ENCODE measurements at regions not wholly inside any gene's neighbourhood (a gene's known extent, or its start where the extent isn't known, plus 50 kb on each side); places are given as distances from the start of the nearest gene placed in this dataset.

GRCh38 chr19:29283366-29283765 is 70.4 kb upstream of the UQCRFS1 start:
- Histone ChIP-seq H4K91ac (replicated peaks; ENCODE audit: insufficient read length, low read length) (no peak overlapping the region), H2BK5ac (ENCODE audit: low read depth, low read length) (no peak overlapping the region), H3K27me3 (replicated peaks in 1 of 4; ENCODE audit: control insufficient read depth in 3 of 4, extremely low read depth in 1 of 4, insufficient read depth in 3 of 4, low read length in 3 of 4) (no peaks in the 10 kb centered on the region; a peak in 1 of 7 replicates), H3K9ac (replicated peaks in 1 of 4; ENCODE audit: extremely low read depth in 1 of 4, low read depth in 3 of 4, low read length in 3 of 4) (no peak overlapping the region), H3K4me2 (ENCODE audit: insufficient read depth in 1 of 2, low read depth in 2 of 2, low read length in 2 of 2) (no peak overlapping the region), H3K4me3 (ENCODE audit: extremely low read depth in 1 of 4, insufficient read depth in 2 of 4, low read depth in 3 of 4, low read length in 4 of 4) (no peak overlapping the region), H3K14ac (ENCODE audit: insufficient read length) (no peak overlapping the region), H4K20me1 (replicated peaks in 1 of 2; ENCODE audit: control insufficient read depth in 1 of 2, insufficient read depth in 2 of 2, low read length in 2 of 2) (no peaks in the 10 kb centered on the region), H2BK20ac (ENCODE audit: low read length) (no peak overlapping the region), H3K36me3 (ENCODE audit: control insufficient read depth in 2 of 4, insufficient read depth in 4 of 4, low read length in 3 of 4) (no peaks in the 10 kb centered on the region), H4K5ac (ENCODE audit: insufficient read length, low read depth, low read length) (no peak overlapping the region), H3K23me2 (ENCODE audit: low read depth, low read length) (no peaks in the 10 kb centered on the region), H3K27ac (ENCODE audit: low read depth, low read length) (no peak overlapping the region), H2BK120ac (replicated peaks; ENCODE audit: low read depth, low read length) (no peak overlapping the region), H3K79me1 (ENCODE audit: low read depth, low read length) (no peaks in the 10 kb centered on the region), H3K4ac (replicated peaks; ENCODE audit: insufficient read length, low read depth, low read length) (no peak overlapping the region), H2BK12ac (ENCODE audit: low read depth, low read length) (no peak overlapping the region), H3K56ac (replicated peaks; ENCODE audit: insufficient read length, low read depth, low read length) (no peak overlapping the region), H3K9me3 (ENCODE audit: insufficient read depth in 2 of 2, low read depth in 1 of 2, low read length in 1 of 2) (no peaks in the 10 kb centered on the region), H3K79me2 (ENCODE audit: control insufficient read depth in 1 of 2, insufficient read depth in 2 of 2, low read length in 2 of 2) (no peaks in the 10 kb centered on the region), H2AK5ac (ENCODE audit: low read depth, low read length) (no peak overlapping the region), H3K4me1 (replicated peaks in 1 of 4; ENCODE audit: control insufficient read depth in 3 of 4, insufficient read depth in 4 of 4, low read length in 3 of 4) (peaks cover 0 to 2% (median 0%) of the 10 kb centered on the region in 4 experiments; a peak in 3 of 7 replicates), H2BK15ac (ENCODE audit: low read length) (0 out of 2 replicates have a peak overlapping the region, but pooled peaks have one; percentile 10), H3K23ac (ENCODE audit: insufficient read length) (no peak overlapping the region), H2AFZ (ENCODE audit: low read length) (no peak overlapping the region), H4K8ac (ENCODE audit: extremely low read depth, insufficient read depth, low read length) (no peak overlapping the region), H3K18ac (ENCODE audit: extremely low read depth, low read length) (no peak overlapping the region)
- 94% methylated on average over 3 of the region's 3 CpGs; no CpG with 5 or more reads in 1 of the 2 experiments for WGBS, 2 experiments (ENCODE audit: extremely low coverage in 1 of 2, insufficient coverage in 1 of 2, insufficient read length in 1 of 2, insufficient replicate concordance in 2 of 2, low coverage in 1 of 2, low lambda C conversion rate in 2 of 2, missing lambda C conversion rate in 1 of 2)
- DNase-seq (ENCODE audit: low read depth in 1 of 2, low spot score in 2 of 2) (no peak), FAIRE-seq (no peak)
- ChIA-PET POLR2A (ENCODE audit: partially characterized antibody) (no interaction called here), CTCF (ENCODE audit: partially characterized antibody) (interaction anchor here (0.9 to 1.6 kb wide), 3 partner anchors 15 to 244 kb away, joined by 3 to 6 read pairs (median 3); no protein-coding TSS in a partner anchor)
- no peak for TF ChIP-seq ASH2L (IDR thresholded peaks at IDR 0.05; ENCODE audit: low read length)
- TF ChIP-seq BRCA1 (IDR thresholded peaks at IDR 0.05; ENCODE audit: low read depth, low read length): no peak
- no peak for TF ChIP-seq ZNF274 (IDR thresholded peaks at IDR 0.05; ENCODE audit: borderline replicate concordance, extremely low read depth, low read length)
- TF ChIP-seq TCF12 (IDR thresholded peaks at IDR 0.05; ENCODE audit: low read depth, low read length): no peak
